ENCODE measurements at regions not wholly inside any gene's neighbourhood (a gene's known extent, or its start where the extent isn't known, plus 50 kb on each side); places are given as distances from the start of the nearest gene placed in this dataset.

- Histone ChIP-seq H3K27ac (ENCODE audit: low read length) (no peak overlapping the region), H3K4me1 (ENCODE audit: control insufficient read depth, insufficient read depth, low read length) (no peaks in the 10 kb centered on the region), H3K4me3 (ENCODE audit: low read length in 2 of 2) (no peak overlapping the region), H3K9ac (ENCODE audit: low read length in 2 of 2) (no peak overlapping the region), H3K36me3 (ENCODE audit: control insufficient read depth in 2 of 2, insufficient read depth in 2 of 2, low read length in 2 of 2) (no peaks in the 10 kb centered on the region), H3K9me3 (ENCODE audit: control insufficient read depth in 2 of 2, low read length in 2 of 2) (no peaks in the 10 kb centered on the region), H3K27me3 (ENCODE audit: control insufficient read depth in 1 of 2, insufficient read depth in 2 of 2, low read length in 2 of 2) (peaks cover 0 to 4% of the 10 kb centered on the region in 2 donors)
Measured at GRCh38 chr2:5315041-5315440, 377.1 kb upstream of the SOX11 start.

GRCh38 chr2:5315512-5315911 is 376.7 kb upstream of the SOX11 start:
- peaks cover 0 to 4% of the 10 kb centered on the region in 2 donors for H3K27me3 ChIP-seq (ENCODE audit: control insufficient read depth in 1 of 2, insufficient read depth in 2 of 2, low read length in 2 of 2)
- no peak overlapping the region for H3K27ac ChIP-seq (ENCODE audit: low read length)
- H3K9me3 ChIP-seq (ENCODE audit: control insufficient read depth in 2 of 2, low read length in 2 of 2): no peaks in the 10 kb centered on the region
- H3K4me3 ChIP-seq (ENCODE audit: low read length in 2 of 2): no peak overlapping the region
- H3K9ac ChIP-seq (ENCODE audit: low read length in 2 of 2): no peak overlapping the region
- H3K36me3 ChIP-seq (ENCODE audit: control insufficient read depth in 2 of 2, insufficient read depth in 2 of 2, low read length in 2 of 2): no peaks in the 10 kb centered on the region
- H3K4me1 ChIP-seq (ENCODE audit: control insufficient read depth, insufficient read depth, low read length): no peaks in the 10 kb centered on the region

- H3K9ac ChIP-seq (ENCODE audit: low read length in 2 of 2): no peak overlapping the region
- no peaks in the 10 kb centered on the region for H3K9me3 ChIP-seq (ENCODE audit: control insufficient read depth in 2 of 2, low read length in 2 of 2)
- H3K27me3 ChIP-seq (ENCODE audit: control insufficient read depth in 1 of 2, insufficient read depth in 2 of 2, low read length in 2 of 2): peaks cover 0 to 4% of the 10 kb centered on the region in 2 donors
- H3K4me1 ChIP-seq (ENCODE audit: control insufficient read depth, insufficient read depth, low read length): no peaks in the 10 kb centered on the region
- no peak overlapping the region for H3K27ac ChIP-seq (ENCODE audit: low read length)
- H3K36me3 ChIP-seq (ENCODE audit: control insufficient read depth in 2 of 2, insufficient read depth in 2 of 2, low read length in 2 of 2): no peaks in the 10 kb centered on the region
- no peak overlapping the region for H3K4me3 ChIP-seq (ENCODE audit: low read length in 2 of 2)
Measured at GRCh38 chr2:5316001-5316490, 376.1 kb upstream of the SOX11 start.

- Histone ChIP-seq H3K4me1 (ENCODE audit: control insufficient read depth, insufficient read depth, low read length) (peaks cover 3% of the 10 kb centered on the region), H3K4me3 (ENCODE audit: low read length in 2 of 2) (no peak overlapping the region), H3K9me3 (ENCODE audit: control insufficient read depth in 2 of 2, low read length in 2 of 2) (no peaks in the 10 kb centered on the region), H3K36me3 (ENCODE audit: control insufficient read depth in 2 of 2, insufficient read depth in 2 of 2, low read length in 2 of 2) (no peaks in the 10 kb centered on the region), H3K9ac (ENCODE audit: low read length in 2 of 2) (no peak overlapping the region), H3K27me3 (ENCODE audit: control insufficient read depth in 1 of 2, insufficient read depth in 2 of 2, low read length in 2 of 2) (peaks cover 0 to 2% of the 10 kb centered on the region in 2 donors), H3K27ac (ENCODE audit: low read length) (no peak overlapping the region)
Measured at GRCh38 chr2:5319493-5319892, 372.7 kb upstream of the SOX11 start.

- no peak overlapping the region for H3K9ac ChIP-seq (ENCODE audit: low read length in 2 of 2)
- H3K4me3 ChIP-seq (ENCODE audit: low read length in 2 of 2): no peak overlapping the region
- no peak overlapping the region for H3K27ac ChIP-seq (ENCODE audit: low read length)
- peaks cover 3% of the 10 kb centered on the region for H3K4me1 ChIP-seq (ENCODE audit: control insufficient read depth, insufficient read depth, low read length)
- H3K9me3 ChIP-seq (ENCODE audit: control insufficient read depth in 2 of 2, low read length in 2 of 2): no peaks in the 10 kb centered on the region
- no peaks in the 10 kb centered on the region for H3K36me3 ChIP-seq (ENCODE audit: control insufficient read depth in 2 of 2, insufficient read depth in 2 of 2, low read length in 2 of 2)
- no peaks in the 10 kb centered on the region for H3K27me3 ChIP-seq (ENCODE audit: control insufficient read depth in 1 of 2, insufficient read depth in 2 of 2, low read length in 2 of 2)
Measured at GRCh38 chr2:5322396-5322795, 369.8 kb upstream of the SOX11 start.

- Histone ChIP-seq H3K9ac (ENCODE audit: low read length in 2 of 2) (no peak overlapping the region), H3K4me3 (ENCODE audit: low read length in 2 of 2) (no peak overlapping the region)
Measured at GRCh38 chr2:5325523-5325922, 366.7 kb upstream of the SOX11 start.

GRCh38 chr2:5328826-5329225 is 363.4 kb upstream of the SOX11 start:
- Histone ChIP-seq H3K4me3 (ENCODE audit: low read length in 2 of 2) (no peak overlapping the region), H3K9me3 (ENCODE audit: control insufficient read depth in 2 of 2, low read length in 2 of 2) (no peaks in the 10 kb centered on the region), H3K9ac (ENCODE audit: low read length in 2 of 2) (no peak overlapping the region), H3K27ac (ENCODE audit: low read length) (no peak overlapping the region), H3K27me3 (ENCODE audit: control insufficient read depth in 1 of 2, insufficient read depth in 2 of 2, low read length in 2 of 2) (no peaks in the 10 kb centered on the region), H3K4me1 (ENCODE audit: control insufficient read depth, insufficient read depth, low read length) (no peaks in the 10 kb centered on the region), H3K36me3 (ENCODE audit: control insufficient read depth in 2 of 2, insufficient read depth in 2 of 2, low read length in 2 of 2) (no peaks in the 10 kb centered on the region)

More at GRCh38 chr2:5325523-5325922, 366.7 kb upstream of the SOX11 start:
- H3K9me3 ChIP-seq (ENCODE audit: control insufficient read depth in 2 of 2, low read length in 2 of 2): no peaks in the 10 kb centered on the region
- no peaks in the 10 kb centered on the region for H3K27me3 ChIP-seq (ENCODE audit: control insufficient read depth in 1 of 2, insufficient read depth in 2 of 2, low read length in 2 of 2)
- H3K36me3 ChIP-seq (ENCODE audit: control insufficient read depth in 2 of 2, insufficient read depth in 2 of 2, low read length in 2 of 2): no peaks in the 10 kb centered on the region
- H3K4me1 ChIP-seq (ENCODE audit: control insufficient read depth, insufficient read depth, low read length): peaks cover 3% of the 10 kb centered on the region
- H3K27ac ChIP-seq (ENCODE audit: low read length): no peak overlapping the region

GRCh38 chr2:5329763-5330162 is 362.4 kb upstream of the SOX11 start:
- H3K4me1 ChIP-seq (ENCODE audit: control insufficient read depth, insufficient read depth, low read length): no peaks in the 10 kb centered on the region
- H3K27ac ChIP-seq (ENCODE audit: low read length): no peak overlapping the region
- H3K4me3 ChIP-seq (ENCODE audit: low read length in 2 of 2): no peak overlapping the region
- no peaks in the 10 kb centered on the region for H3K9me3 ChIP-seq (ENCODE audit: control insufficient read depth in 2 of 2, low read length in 2 of 2)
- H3K9ac ChIP-seq (ENCODE audit: low read length in 2 of 2): no peak overlapping the region
- H3K27me3 ChIP-seq (ENCODE audit: control insufficient read depth in 1 of 2, insufficient read depth in 2 of 2, low read length in 2 of 2): no peaks in the 10 kb centered on the region
- H3K36me3 ChIP-seq (ENCODE audit: control insufficient read depth in 2 of 2, insufficient read depth in 2 of 2, low read length in 2 of 2): no peaks in the 10 kb centered on the region

- Histone ChIP-seq H3K36me3 (ENCODE audit: control insufficient read depth in 2 of 2, insufficient read depth in 2 of 2, low read length in 2 of 2) (no peaks in the 10 kb centered on the region), H3K4me3 (ENCODE audit: low read length in 2 of 2) (no peak overlapping the region), H3K4me1 (ENCODE audit: control insufficient read depth, insufficient read depth, low read length) (no peaks in the 10 kb centered on the region), H3K27ac (ENCODE audit: low read length) (no peak overlapping the region), H3K27me3 (ENCODE audit: control insufficient read depth in 1 of 2, insufficient read depth in 2 of 2, low read length in 2 of 2) (no peaks in the 10 kb centered on the region), H3K9ac (ENCODE audit: low read length in 2 of 2) (no peak overlapping the region), H3K9me3 (ENCODE audit: control insufficient read depth in 2 of 2, low read length in 2 of 2) (no peaks in the 10 kb centered on the region)
Measured at GRCh38 chr2:5330961-5331360, 361.2 kb upstream of the SOX11 start.

- H3K27me3 ChIP-seq (ENCODE audit: control insufficient read depth in 1 of 2, insufficient read depth in 2 of 2, low read length in 2 of 2): no peaks in the 10 kb centered on the region
- H3K9me3 ChIP-seq (ENCODE audit: control insufficient read depth in 2 of 2, low read length in 2 of 2): no peaks in the 10 kb centered on the region
- H3K9ac ChIP-seq (ENCODE audit: low read length in 2 of 2): no peak overlapping the region
- no peak overlapping the region for H3K4me3 ChIP-seq (ENCODE audit: low read length in 2 of 2)
- no peak overlapping the region for H3K27ac ChIP-seq (ENCODE audit: low read length)
- H3K4me1 ChIP-seq (ENCODE audit: control insufficient read depth, insufficient read depth, low read length): no peaks in the 10 kb centered on the region
- no peaks in the 10 kb centered on the region for H3K36me3 ChIP-seq (ENCODE audit: control insufficient read depth in 2 of 2, insufficient read depth in 2 of 2, low read length in 2 of 2)
Measured at GRCh38 chr2:5332925-5333324, 359.3 kb upstream of the SOX11 start.

- Histone ChIP-seq H3K9ac (ENCODE audit: low read length in 2 of 2) (no peak overlapping the region), H3K4me3 (ENCODE audit: low read length in 2 of 2) (no peak overlapping the region), H3K4me1 (ENCODE audit: control insufficient read depth, insufficient read depth, low read length) (no peaks in the 10 kb centered on the region), H3K27me3 (ENCODE audit: control insufficient read depth in 1 of 2, insufficient read depth in 2 of 2, low read length in 2 of 2) (no peaks in the 10 kb centered on the region), H3K27ac (ENCODE audit: low read length) (no peak overlapping the region), H3K36me3 (ENCODE audit: control insufficient read depth in 2 of 2, insufficient read depth in 2 of 2, low read length in 2 of 2) (no peaks in the 10 kb centered on the region), H3K9me3 (ENCODE audit: control insufficient read depth in 2 of 2, low read length in 2 of 2) (no peaks in the 10 kb centered on the region)
Measured at GRCh38 chr2:5339473-5339872, 352.7 kb upstream of the SOX11 start.
